H9 (cell line): ENCODE measurements at regions not wholly inside any gene's neighbourhood (a gene's known extent, or its start where the extent isn't known, plus 50 kb on each side); places are given as distances from the start of the nearest gene placed in this dataset.

Experiments
- DNase-seq: peaks from one replicate; pipeline ENCODE4 v3.0.0-alpha.2; 2017
- H2AFZ ChIP-seq: one replicate; pipeline ENCODE4 v1.6.1; 2013; ENCODE audit warnings: mild to moderate bottlenecking, low read length, control low read depth, moderate library complexity
- H2AK5ac ChIP-seq: 2 replicates; pipeline ENCODE4 v1.6.1; 2013; ENCODE audit warnings: low read length, control low read depth, mixed read lengths; ENCODE audit not compliant: insufficient read length
- H2BK120ac ChIP-seq: one replicate; pipeline ENCODE4 v1.6.1; 2013; ENCODE audit warnings: low read depth, mild to moderate bottlenecking, low read length, control low read depth, inconsistent platforms; ENCODE audit not compliant: poor library complexity, severe bottlenecking
- H2BK12ac ChIP-seq: 2 replicates; pipeline ENCODE4 v1.6.1; 2013; ENCODE audit warnings: low read length, control low read depth, mixed read lengths, low read depth; ENCODE audit not compliant: insufficient read length
- H2BK15ac ChIP-seq: 2 replicates; pipeline ENCODE4 v1.6.1; 2013; ENCODE audit warnings: low read depth, low read length, control low read depth
- H2BK20ac ChIP-seq: one replicate; pipeline ENCODE4 v1.6.1; 2013; ENCODE audit warnings: low read depth, mild to moderate bottlenecking, low read length, control low read depth, inconsistent platforms; ENCODE audit not compliant: poor library complexity, severe bottlenecking
- H2BK5ac ChIP-seq: 2 replicates; pipeline ENCODE4 v1.6.1; 2013; ENCODE audit warnings: low read length, control low read depth, mixed read lengths; ENCODE audit not compliant: insufficient read length
- H3K14ac ChIP-seq: 2 replicates; pipeline ENCODE4 v1.6.1; 2013; ENCODE audit warnings: low read length, control low read depth; ENCODE audit not compliant: insufficient read depth
- H3K18ac ChIP-seq: 2 replicates; pipeline ENCODE4 v1.6.1; 2013; ENCODE audit warnings: low read depth, mild to moderate bottlenecking, mixed read lengths, low read length, control low read depth; ENCODE audit not compliant: insufficient read length
- H3K23ac ChIP-seq: 2 replicates; pipeline ENCODE4 v1.6.1; 2013; ENCODE audit warnings: low read length, control low read depth, mixed read lengths, low read depth; ENCODE audit not compliant: insufficient read length
- H3K23me2 ChIP-seq: 2 replicates; pipeline ENCODE4 v1.6.1; 2013; ENCODE audit warnings: low read depth, mild to moderate bottlenecking, mixed read lengths, low read length, control low read depth; ENCODE audit not compliant: insufficient read length, poor library complexity, severe bottlenecking
- H3K27ac ChIP-seq: 2 replicates; pipeline ENCODE4 v1.5.1; 2013; ENCODE audit warnings: low read length, control low read depth, mixed read lengths, low read depth; ENCODE audit not compliant: insufficient read length
- H3K27me3 ChIP-seq: 2 replicates; pipeline ENCODE4 v1.6.1; 2013; ENCODE audit warnings: low read length, control low read depth, inconsistent platforms; ENCODE audit not compliant: insufficient read depth
- H3K4ac ChIP-seq: 2 replicates; pipeline ENCODE4 v1.6.1; 2013; ENCODE audit warnings: low read depth, mild to moderate bottlenecking, control low read depth, inconsistent platforms, low read length, moderate library complexity
- H3K4me1 ChIP-seq: 2 replicates; pipeline ENCODE4 v1.6.1; 2013; ENCODE audit warnings: low read length, control low read depth, inconsistent platforms; ENCODE audit not compliant: insufficient read depth
- H3K4me2 ChIP-seq: 2 replicates; pipeline ENCODE4 v1.6.1; 2013; ENCODE audit warnings: low read length, control low read depth, mixed read lengths; ENCODE audit not compliant: insufficient read length, insufficient read depth
- H3K56ac ChIP-seq: 2 replicates; pipeline ENCODE4 v1.6.1; 2013; ENCODE audit warnings: low read depth, mild to moderate bottlenecking, mixed read lengths, low read length, control low read depth; ENCODE audit not compliant: insufficient read length
- H3K79me1 ChIP-seq: 2 replicates; pipeline ENCODE4 v1.6.1; 2013; ENCODE audit warnings: low read depth, mild to moderate bottlenecking, moderate library complexity, low read length, control low read depth, inconsistent platforms; ENCODE audit not compliant: insufficient read depth, poor library complexity, severe bottlenecking
- H3K79me2 ChIP-seq: 2 replicates; pipeline ENCODE4 v1.6.1; 2013; ENCODE audit warnings: low read length, control low read depth, inconsistent platforms; ENCODE audit not compliant: insufficient read depth
- H3K9ac ChIP-seq: 2 replicates; pipeline ENCODE4 v1.6.1; 2013; ENCODE audit warnings: low read length, control low read depth, mixed read lengths; ENCODE audit not compliant: insufficient read length; ENCODE audit errors: extremely low read depth
- H3K9me3 ChIP-seq: one replicate; pipeline ENCODE4 v1.6.1; 2013; ENCODE audit warnings: low read depth, low read length, inconsistent platforms; ENCODE audit not compliant: control insufficient read depth
- H3T11ph ChIP-seq: one replicate; pipeline ENCODE4 v1.6.1; 2013; ENCODE audit warnings: mild to moderate bottlenecking, low read length, control low read depth, inconsistent platforms
- H4K20me1 ChIP-seq: one replicate; pipeline ENCODE4 v1.6.1; 2013; ENCODE audit not compliant: control insufficient read depth, insufficient read length, insufficient read depth
- H4K5ac ChIP-seq: 2 replicates; pipeline ENCODE4 v1.6.1; 2013; ENCODE audit warnings: low read depth, mild to moderate bottlenecking, mixed read lengths, low read length, control low read depth; ENCODE audit not compliant: insufficient read length
- H4K8ac ChIP-seq: replicated peaks from 2 replicates; pipeline ENCODE4 v1.6.1; 2013; ENCODE audit warnings: low read length, control low read depth, mixed read lengths, low read depth; ENCODE audit not compliant: insufficient read length
- H4K91ac ChIP-seq: 2 replicates; pipeline ENCODE4 v1.6.1; 2013; ENCODE audit warnings: low read depth, mild to moderate bottlenecking, moderate library complexity, mixed read lengths, low read length, control low read depth; ENCODE audit not compliant: insufficient read length
- H3K27ac Mint-ChIP-seq, 3 experiments: 2 replicates in 2 of 3; 3 replicates in 1 of 3; pipeline ENCODE4 v1.8.0; 2020 to 2021; ENCODE audit warnings: mixed read lengths in 3 of 3, mild to moderate bottlenecking in 1 of 3, moderate library complexity in 1 of 3
- H3K27me3 Mint-ChIP-seq: 2 replicates; pipeline ENCODE4 v1.8.0; 2021; ENCODE audit warnings: low read depth, mild to moderate bottlenecking, moderate library complexity, mixed read lengths
- H3K36me3 Mint-ChIP-seq, 3 experiments: 2 replicates in 2 of 3; 3 replicates in 1 of 3; pipeline ENCODE4 v1.8.0; 2020 to 2021; ENCODE audit warnings: low read depth in 3 of 3, mixed read lengths in 3 of 3; ENCODE audit not compliant: insufficient read depth in 1 of 3
- H3K4me1 Mint-ChIP-seq, 2 experiments: 2 replicates each; pipeline ENCODE4 v1.8.0; 2020; ENCODE audit warnings: mixed read lengths in 2 of 2
- H3K4me3 Mint-ChIP-seq, 2 experiments: 2 replicates in 1 of 2; 3 replicates in 1 of 2; pipeline ENCODE4 v1.8.0; 2020 to 2021; ENCODE audit warnings: mild to moderate bottlenecking in 2 of 2, mixed read lengths in 2 of 2, moderate library complexity in 1 of 2
- H3K9me3 Mint-ChIP-seq, 2 experiments: 2 replicates in 1 of 2; 3 replicates in 1 of 2; pipeline ENCODE4 v1.8.0; 2020; ENCODE audit warnings: mild to moderate bottlenecking in 2 of 2, mixed read lengths in 2 of 2, moderate library complexity in 1 of 2
- CTCF ChIP-seq: fragments of 200-600 bp; sonication (generic); conservative IDR thresholded peaks from 3 replicates; pipeline ENCODE4 v1.8.0; 2021; ENCODE audit warnings: antibody characterized with exemption, mild to moderate bottlenecking
- WGBS: extraction: QIAGEN DNeasy Blood & Tissue Kit; methylation state at CpG from one replicate; pipeline ENCODE4 v1.1.7; 2013; ENCODE audit warnings: missing lambda C conversion rate, low lambda C conversion rate, mixed read lengths; ENCODE audit not compliant: insufficient read length; ENCODE audit errors: extremely low coverage; 5-methylcytosine and 5-hydroxymethylcytosine counted together

- H3K56ac ChIP-seq, result no peak overlapping the region
- no peak overlapping the region for H2AFZ ChIP-seq
- H3K27ac ChIP-seq, result no peak overlapping the region
- no peak overlapping the region for H3K4me2 ChIP-seq
- no peak overlapping the region for H3K4ac ChIP-seq
- H4K91ac ChIP-seq, result no peak overlapping the region
- H2BK12ac ChIP-seq, result no peak overlapping the region
- no peaks in the 10 kb centered on the region for H3K27me3 ChIP-seq
- no peak overlapping the region for H2BK20ac ChIP-seq
- H3K79me1 ChIP-seq, result no peaks in the 10 kb centered on the region
- no peaks in the 10 kb centered on the region for H3K36me3 Mint-ChIP-seq
- no peaks in the 10 kb centered on the region for H4K20me1 ChIP-seq
- no peak overlapping the region for H3K14ac ChIP-seq
- no CpG with 5 or more reads among the region's 3 CpGs for WGBS
- no peaks in the 10 kb centered on the region for H3K23me2 ChIP-seq
- no peak for DNase-seq
- H3K27me3 Mint-ChIP-seq, result no peaks in the 10 kb centered on the region
- no peak overlapping the region for H2BK15ac ChIP-seq
- H2BK120ac ChIP-seq, result no peak overlapping the region
- no peak overlapping the region for H4K8ac ChIP-seq
- no peak overlapping the region for H3K9ac ChIP-seq
- H3K4me1 Mint-ChIP-seq, result no peaks in the 10 kb centered on the region
- H3K18ac ChIP-seq, result no peak overlapping the region
- no peak for TF ChIP-seq CTCF
- H3K9me3 ChIP-seq, result no peaks in the 10 kb centered on the region
- no peak overlapping the region for H3T11ph ChIP-seq
- H3K23ac ChIP-seq, result no peak overlapping the region
- H4K5ac ChIP-seq, result no peak overlapping the region
- no peaks in the 10 kb centered on the region for H3K4me1 ChIP-seq
- no peaks in the 10 kb centered on the region for H3K79me2 ChIP-seq
- H2BK5ac ChIP-seq, result no peak overlapping the region
- H2AK5ac ChIP-seq, result no peak overlapping the region
- H3K9me3 Mint-ChIP-seq, result peaks cover 0 to 4% of the 10 kb centered on the region in 2 experiments; a peak in 2 of 5 replicates
- no peak overlapping the region for H3K27ac Mint-ChIP-seq
- H3K4me3 Mint-ChIP-seq, result no peak overlapping the region
Observed at GRCh38 chr9:23011669-23012068, 565.0 kb downstream of the DMRTA1 start.
